Suppressor macrophage (primary cell): ENCODE measurements at regions not wholly inside any gene's neighbourhood (a gene's known extent, or its start where the extent isn't known, plus 50 kb on each side); places are given as distances from the start of the nearest gene placed in this dataset.
"Not testable (repeated sequence)": the region's sequence is repeated elsewhere in the genome, so short reads cannot be mapped to it uniquely, and the experiment has no call there.

ENCODE experiments used
- DNase-seq, 4 experiments: peaks; one replicate each; pipeline ENCODE4 v3.0.0-alpha.2; 2020 to 2022

GRCh38 chr5:105304859-105305258, 1742.3 kb upstream of the NUDT12 start:
- DNase-seq = no peak

- DNase-seq = no peak
Measured at GRCh38 chr5:105288946-105289345, 1726.4 kb upstream of the NUDT12 start.

- DNase-seq = no peak
Measured at GRCh38 chr5:105283134-105283533, 1720.5 kb upstream of the NUDT12 start.

- DNase-seq = no peak
Measured at GRCh38 chr5:105274079-105274478, 1711.5 kb upstream of the NUDT12 start.

GRCh38 chr5:105263515-105263914, 1700.9 kb upstream of the NUDT12 start:
- no peak for DNase-seq

GRCh38 chr5:105259581-105260217, 1697.1 kb upstream of the NUDT12 start:
- no peak for DNase-seq

- DNase-seq = no peak
Measured at GRCh38 chr5:105238561-105238960, 1676.0 kb upstream of the NUDT12 start.

GRCh38 chr5:105230516-105231157, 1668.0 kb upstream of the NUDT12 start:
- DNase-seq = no peak

- DNase-seq = no peak
Measured at GRCh38 chr5:105218018-105218417, 1655.4 kb upstream of the NUDT12 start.

GRCh38 chr5:105213078-105213477, 1650.5 kb upstream of the NUDT12 start:
- DNase-seq = no peak

GRCh38 chr5:105207066-105207465, 1644.5 kb upstream of the NUDT12 start:
- DNase-seq = no peak

GRCh38 chr5:105197531-105197930, 1634.9 kb upstream of the NUDT12 start:
- DNase-seq = no peak

- DNase-seq = no peak
Measured at GRCh38 chr5:105195765-105196164, 1633.2 kb upstream of the NUDT12 start.

GRCh38 chr5:105172918-105173317, 1610.3 kb upstream of the NUDT12 start:
- DNase-seq = no peak

- no peak for DNase-seq
Measured at GRCh38 chr5:105168806-105169205, 1606.2 kb upstream of the NUDT12 start.

- DNase-seq = no peak
Measured at GRCh38 chr5:105167092-105167491, 1604.5 kb upstream of the NUDT12 start.

GRCh38 chr5:105163547-105163946, 1601.0 kb upstream of the NUDT12 start:
- no peak for DNase-seq

GRCh38 chr5:105162557-105162956, 1600.0 kb upstream of the NUDT12 start:
- DNase-seq = not testable (repeated sequence)

GRCh38 chr5:105158526-105158925, 1595.9 kb upstream of the NUDT12 start:
- no peak for DNase-seq

- no peak for DNase-seq
Measured at GRCh38 chr5:105150323-105150722, 1587.7 kb upstream of the NUDT12 start.

GRCh38 chr5:105146867-105147266, 1584.3 kb upstream of the NUDT12 start:
- no peak for DNase-seq

GRCh38 chr5:105145152-105145551, 1582.6 kb upstream of the NUDT12 start:
- no peak for DNase-seq

GRCh38 chr5:105134328-105134727, 1571.7 kb upstream of the NUDT12 start:
- no peak for DNase-seq

- DNase-seq = no peak
Measured at GRCh38 chr5:105133087-105133486, 1570.5 kb upstream of the NUDT12 start.

- DNase-seq = no peak
Measured at GRCh38 chr5:105132581-105132980, 1570.0 kb upstream of the NUDT12 start.
